ENCODE measurements at regions not wholly inside any gene's neighbourhood (a gene's known extent, or its start where the extent isn't known, plus 50 kb on each side); places are given as distances from the start of the nearest gene placed in this dataset.
"Not testable (repeated sequence)": the region's sequence is repeated elsewhere in the genome, so short reads cannot be mapped to it uniquely, and the experiment has no call there.

GRCh38 chr2:115904516-115904915 lies 1462.1 kb downstream of the DPP10 start:
- no peak for DNase-seq (ENCODE audit: low spot score)

- DNase-seq (ENCODE audit: low spot score) = peak; percentile 11
Measured at GRCh38 chr2:115908731-115909130, 1466.3 kb downstream of the DPP10 start.

- DNase-seq (ENCODE audit: low spot score) = peak; percentile 12
Measured at GRCh38 chr2:115910270-115910669, 1467.8 kb downstream of the DPP10 start.

GRCh38 chr2:115913921-115914320 lies 1471.5 kb downstream of the DPP10 start:
- DNase-seq (ENCODE audit: low spot score) = no peak

GRCh38 chr2:115921541-115921940 lies 1479.1 kb downstream of the DPP10 start:
- no peak for DNase-seq (ENCODE audit: low spot score)

- no peak for DNase-seq (ENCODE audit: low spot score)
Measured at GRCh38 chr2:115939902-115940301, 1497.5 kb downstream of the DPP10 start.

- DNase-seq (ENCODE audit: low spot score) = no peak
Measured at GRCh38 chr2:115942800-115943199, 1500.4 kb downstream of the DPP10 start.

GRCh38 chr2:115946341-115946740 lies 1503.9 kb downstream of the DPP10 start:
- no peak for DNase-seq (ENCODE audit: low spot score)

- no peak for DNase-seq (ENCODE audit: low spot score)
Measured at GRCh38 chr2:115946891-115947290, 1504.5 kb downstream of the DPP10 start.

GRCh38 chr2:115976916-115977315 lies 1534.5 kb downstream of the DPP10 start:
- no peak for DNase-seq (ENCODE audit: low spot score)

- no peak for DNase-seq (ENCODE audit: low spot score)
Measured at GRCh38 chr2:115999039-115999438, 1556.6 kb downstream of the DPP10 start.

GRCh38 chr2:116023026-116023425 lies 1580.6 kb downstream of the DPP10 start:
- DNase-seq (ENCODE audit: low spot score) = no peak

- DNase-seq (ENCODE audit: low spot score) = not testable (repeated sequence)
Measured at GRCh38 chr2:116038758-116039157, 1596.3 kb downstream of the DPP10 start.

GRCh38 chr2:116042530-116042929 lies 1600.1 kb downstream of the DPP10 start:
- DNase-seq (ENCODE audit: low spot score) = no peak

GRCh38 chr2:116057538-116057937 lies 1615.1 kb downstream of the DPP10 start:
- no peak for DNase-seq (ENCODE audit: low spot score)

GRCh38 chr2:116061023-116061422 lies 1618.6 kb downstream of the DPP10 start:
- no peak for DNase-seq (ENCODE audit: low spot score)

- DNase-seq (ENCODE audit: low spot score) = no peak
Measured at GRCh38 chr2:116073731-116074130, 1631.3 kb downstream of the DPP10 start.

- DNase-seq (ENCODE audit: low spot score) = no peak
Measured at GRCh38 chr2:116074161-116074560, 1631.7 kb downstream of the DPP10 start.

- DNase-seq (ENCODE audit: low spot score) = peak; percentile 20
Measured at GRCh38 chr2:116088236-116088635, 1645.8 kb downstream of the DPP10 start.

GRCh38 chr2:116094196-116094595 lies 1651.8 kb downstream of the DPP10 start:
- DNase-seq (ENCODE audit: low spot score) = no peak

- no peak for DNase-seq (ENCODE audit: low spot score)
Measured at GRCh38 chr2:116095636-116096035, 1653.2 kb downstream of the DPP10 start.

- no peak for DNase-seq (ENCODE audit: low spot score)
Measured at GRCh38 chr2:116098049-116098448, 1655.6 kb downstream of the DPP10 start.

GRCh38 chr2:116109471-116109870 lies 1667.0 kb downstream of the DPP10 start:
- no peak for DNase-seq (ENCODE audit: low spot score)

- no peak for DNase-seq (ENCODE audit: low spot score)
Measured at GRCh38 chr2:116117845-116118244, 1675.4 kb downstream of the DPP10 start.

GRCh38 chr2:116132833-116133232 lies 1681.7 kb upstream of the DDX18 start:
- no peak for DNase-seq (ENCODE audit: low spot score)
